Neural cell (in vitro differentiated cells): ENCODE measurements at regions not wholly inside any gene's neighbourhood (a gene's known extent, or its start where the extent isn't known, plus 50 kb on each side); places are given as distances from the start of the nearest gene placed in this dataset.

Source experiments
- H2AFZ ChIP-seq: fragments of 200-600, 300-800 bp; sonication (generic), shearing (Covaris generic); 2 replicates; pipeline ENCODE4 v1.6.0; 2014; ENCODE audit warnings: low read depth, mild to moderate bottlenecking, antibody characterized with exemption, low read length, moderate library complexity
- H3F3A ChIP-seq: fragments of 200-600 bp; shearing (Covaris generic); 2 replicates; pipeline ENCODE4 v1.6.1; 2016; ENCODE audit warnings: mild to moderate bottlenecking, moderate library complexity, mixed read lengths, antibody characterized with exemption, low read length; ENCODE audit not compliant: insufficient read depth, poor library complexity, severe bottlenecking
- H3K27ac ChIP-seq: fragments of 200-600, 300-800 bp; sonication (generic), shearing (Covaris generic); 2 replicates; pipeline ENCODE4 v1.5.1; 2014; ENCODE audit warnings: mild to moderate bottlenecking, low read length, moderate library complexity
- H3K27me3 ChIP-seq: fragments of 300-800, 200-600 bp; sonication (generic), shearing (Covaris generic); 2 replicates; pipeline ENCODE4 v1.6.0; 2014; ENCODE audit warnings: mild to moderate bottlenecking, low read depth, low read length, moderate library complexity; ENCODE audit not compliant: insufficient read depth
- H3K36me3 ChIP-seq: fragments of 300-800, 200-600 bp; sonication (generic), shearing (Covaris generic); 2 replicates; pipeline ENCODE4 v1.5.1; 2014; ENCODE audit warnings: mild to moderate bottlenecking, antibody characterized with exemption, low read length, moderate library complexity; ENCODE audit not compliant: insufficient read depth
- H3K4me2 ChIP-seq: fragments of 300-800, 200-600 bp; sonication (generic), shearing (Covaris generic); 2 replicates; pipeline ENCODE4 v1.6.0; 2014; ENCODE audit warnings: mild to moderate bottlenecking, low read length
- H3K4me3 ChIP-seq: fragments of 300-800, 200-600 bp; sonication (generic), shearing (Covaris generic); 2 replicates; pipeline ENCODE4 v1.5.1; 2014; ENCODE audit warnings: mild to moderate bottlenecking, low read length, moderate library complexity
- H3K79me2 ChIP-seq: fragments of 200-600 bp; shearing (Covaris generic); replicated peaks from 2 replicates; pipeline ENCODE4 v1.6.0; 2014; ENCODE audit warnings: mild to moderate bottlenecking, low read length, moderate library complexity; ENCODE audit not compliant: insufficient read depth
- H3K9ac ChIP-seq: fragments of 300-800, 200-600 bp; sonication (generic), shearing (Covaris generic); 2 replicates; pipeline ENCODE4 v1.6.1; 2016; ENCODE audit warnings: mild to moderate bottlenecking, low read length, mixed read lengths
- H3K9me2 ChIP-seq: fragments of 200-600 bp; shearing (Covaris generic); 2 replicates; pipeline ENCODE4 v1.6.1; 2016; ENCODE audit warnings: mild to moderate bottlenecking, low read length, mixed read lengths; ENCODE audit not compliant: insufficient read depth
- H3K9me3 ChIP-seq: fragments of 200-600, 300-800 bp; sonication (generic), shearing (Covaris generic); 2 replicates; pipeline ENCODE4 v1.6.1; 2016; ENCODE audit warnings: mild to moderate bottlenecking, mixed run types, low read length, moderate library complexity, mixed read lengths
- H4K20me1 ChIP-seq: fragments of 200-600 bp; shearing (Covaris generic); 2 replicates; pipeline ENCODE4 v1.6.1; 2016; ENCODE audit warnings: mild to moderate bottlenecking, mixed run types; ENCODE audit not compliant: insufficient read depth
- EP300 ChIP-seq: fragments of 450-650 bp; conservative IDR thresholded peaks from 2 replicates; pipeline ENCODE4 v1.6.1; 2014; ENCODE audit warnings: antibody characterized with exemption, mild to moderate bottlenecking, moderate library complexity; ENCODE audit not compliant: poor library complexity, severe bottlenecking
- EZH2 ChIP-seq: fragments of 200-600, 300-800 bp; shearing (Covaris generic), sonication (generic); IDR thresholded peaks from 2 replicates; pipeline ENCODE4 v1.6.1; 2014; ENCODE audit warnings: antibody characterized with exemption, low read length, borderline replicate concordance, mild to moderate bottlenecking; ENCODE audit not compliant: insufficient read depth, poor library complexity, severe bottlenecking
- MXI1 ChIP-seq: fragments of 450-650 bp; conservative IDR thresholded peaks from 2 replicates; pipeline ENCODE4 v1.6.1; 2014; ENCODE audit warnings: antibody characterized with exemption, mild to moderate bottlenecking; ENCODE audit not compliant: poor library complexity, severe bottlenecking
- POLR2AphosphoS5 ChIP-seq: IDR thresholded peaks from 2 replicates; pipeline ENCODE4 v1.6.1; 2012
- RAD21 ChIP-seq: fragments of 450-650 bp; conservative IDR thresholded peaks from 2 replicates; pipeline ENCODE4 v1.6.1; 2014; ENCODE audit warnings: antibody characterized with exemption, mild to moderate bottlenecking, moderate library complexity
- REST ChIP-seq: IDR thresholded peaks from 2 replicates; pipeline ENCODE4 v1.6.1; 2012; ENCODE audit warnings: borderline replicate concordance
- SMC3 ChIP-seq: fragments of 450-650 bp; conservative IDR thresholded peaks from 2 replicates; pipeline ENCODE4 v1.6.1; 2014; ENCODE audit warnings: antibody characterized with exemption, mild to moderate bottlenecking, moderate library complexity; ENCODE audit not compliant: poor library complexity
- TAF1 ChIP-seq: IDR thresholded peaks from 2 replicates; pipeline ENCODE4 v1.6.1; 2012; ENCODE audit warnings: low read depth
- TF ChIP-seq, protein P1 (sequence below): fragments of 450-650 bp; IDR thresholded peaks from 2 replicates; pipeline ENCODE4 v1.5.1; 2014; ENCODE audit warnings: antibody characterized with exemption, mild to moderate bottlenecking, moderate library complexity; ENCODE audit not compliant: poor library complexity, severe bottlenecking

DNA sequence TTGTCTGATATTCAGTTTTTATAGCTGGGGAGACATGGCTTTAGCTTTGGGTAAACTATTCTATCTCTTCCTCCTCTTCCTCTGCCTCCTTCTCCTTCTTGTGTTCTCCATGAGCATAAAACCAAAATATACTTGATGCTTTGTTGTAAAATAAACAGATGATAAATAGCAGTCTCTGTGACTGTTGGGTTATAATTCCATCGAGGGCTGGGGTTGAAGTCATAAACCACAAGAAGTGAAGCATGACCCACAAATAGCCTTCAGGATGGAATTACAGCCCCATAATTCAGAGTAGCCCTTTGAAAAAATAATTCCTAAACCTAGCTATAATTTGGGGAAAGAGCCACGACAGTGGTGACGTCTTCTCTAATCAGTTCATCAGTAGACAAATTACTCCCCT, 177.7 kb downstream of the SNX19 start:
- H2AFZ ChIP-seq = peak overlapping the region; percentile 37
- TF ChIP-seq POLR2AphosphoS5 (no peak), MXI1 (no peak), EP300 (no peak), SMC3 (no peak), EZH2 (no peak), REST (no peak), RAD21 (no peak), TAF1 (no peak)
- TF ChIP-seq, protein P1, sequence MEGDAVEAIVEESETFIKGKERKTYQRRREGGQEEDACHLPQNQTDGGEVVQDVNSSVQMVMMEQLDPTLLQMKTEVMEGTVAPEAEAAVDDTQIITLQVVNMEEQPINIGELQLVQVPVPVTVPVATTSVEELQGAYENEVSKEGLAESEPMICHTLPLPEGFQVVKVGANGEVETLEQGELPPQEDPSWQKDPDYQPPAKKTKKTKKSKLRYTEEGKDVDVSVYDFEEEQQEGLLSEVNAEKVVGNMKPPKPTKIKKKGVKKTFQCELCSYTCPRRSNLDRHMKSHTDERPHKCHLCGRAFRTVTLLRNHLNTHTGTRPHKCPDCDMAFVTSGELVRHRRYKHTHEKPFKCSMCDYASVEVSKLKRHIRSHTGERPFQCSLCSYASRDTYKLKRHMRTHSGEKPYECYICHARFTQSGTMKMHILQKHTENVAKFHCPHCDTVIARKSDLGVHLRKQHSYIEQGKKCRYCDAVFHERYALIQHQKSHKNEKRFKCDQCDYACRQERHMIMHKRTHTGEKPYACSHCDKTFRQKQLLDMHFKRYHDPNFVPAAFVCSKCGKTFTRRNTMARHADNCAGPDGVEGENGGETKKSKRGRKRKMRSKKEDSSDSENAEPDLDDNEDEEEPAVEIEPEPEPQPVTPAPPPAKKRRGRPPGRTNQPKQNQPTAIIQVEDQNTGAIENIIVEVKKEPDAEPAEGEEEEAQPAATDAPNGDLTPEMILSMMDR = no peak
- peaks cover 4% of the 10 kb centered on the region for H3K9me3 ChIP-seq
- H4K20me1 ChIP-seq = no peaks in the 10 kb centered on the region
- no peak overlapping the region for H3K4me2 ChIP-seq
- no peak overlapping the region for H3K27ac ChIP-seq
- H3K79me2 ChIP-seq = no peaks in the 10 kb centered on the region
- no peaks in the 10 kb centered on the region for H3K36me3 ChIP-seq
- H3K9me2 ChIP-seq = no peaks in the 10 kb centered on the region
- no peak overlapping the region for H3K4me3 ChIP-seq
- H3K9ac ChIP-seq = no peak overlapping the region
- no peaks in the 10 kb centered on the region for H3F3A ChIP-seq
- H3K27me3 ChIP-seq = no peaks in the 10 kb centered on the region

- H3K27me3 ChIP-seq = no peaks in the 10 kb centered on the region
- H3F3A ChIP-seq = no peaks in the 10 kb centered on the region
- H3K9ac ChIP-seq = no peak overlapping the region
- H3K36me3 ChIP-seq = no peaks in the 10 kb centered on the region
- no peaks in the 10 kb centered on the region for H3K9me2 ChIP-seq
- H3K4me3 ChIP-seq = no peak overlapping the region
- no peak overlapping the region for H3K4me2 ChIP-seq
- H3K9me3 ChIP-seq = peaks cover 4% of the 10 kb centered on the region
- H4K20me1 ChIP-seq = no peaks in the 10 kb centered on the region
- H2AFZ ChIP-seq = no peak overlapping the region
- no peak for TF ChIP-seq EP300
- TF ChIP-seq REST = no peak
- TF ChIP-seq TAF1 = no peak
- no peak for TF ChIP-seq POLR2AphosphoS5
- TF ChIP-seq, protein P1 = no peak
- TF ChIP-seq EZH2 = no peak
- no peak for TF ChIP-seq RAD21
- no peak for TF ChIP-seq SMC3
- H3K27ac ChIP-seq = no peak overlapping the region
- H3K79me2 ChIP-seq = no peaks in the 10 kb centered on the region
Observed at GRCh38 chr11:130740819-130741218, 175.5 kb downstream of the SNX19 start.
